ENCODE measurements at regions not wholly inside any gene's neighbourhood (a gene's known extent, or its start where the extent isn't known, plus 50 kb on each side); places are given as distances from the start of the nearest gene placed in this dataset.

GRCh38 chr10:6657196-6657595 is 77.1 kb upstream of the PRKCQ start:
- no peak for TF ChIP-seq CTCF (IDR thresholded peaks at IDR 0.05; ENCODE audit: insufficient read depth, low read length, missing control alignments)
- ChIA-PET POLR2A (no interaction called here), CTCF (no interaction called here)
- no peak for DNase-seq (ENCODE audit: low read depth, low spot score)
- no peak overlapping the region for H3K4me3 ChIP-seq (ENCODE audit: low read depth, low read length)

- POLR2A ChIA-PET = no interaction called here
- TF ChIP-seq CTCF (IDR thresholded peaks at IDR 0.05; ENCODE audit: insufficient read depth, low read length, missing control alignments) = no peak
- DNase-seq (ENCODE audit: low read depth, low spot score) = no peak
- H3K4me3 ChIP-seq (ENCODE audit: low read depth, low read length) = no peak overlapping the region
- CTCF ChIA-PET = no interaction called here
Measured at GRCh38 chr10:6654571-6654970, 74.5 kb upstream of the PRKCQ start.

GRCh38 chr10:6650586-6650985 is 70.5 kb upstream of the PRKCQ start:
- ChIA-PET POLR2A (no interaction called here), CTCF (no interaction called here)
- H3K4me3 ChIP-seq (ENCODE audit: low read depth, low read length) = no peak overlapping the region
- no peak for TF ChIP-seq CTCF (IDR thresholded peaks at IDR 0.05; ENCODE audit: insufficient read depth, low read length, missing control alignments)
- DNase-seq (ENCODE audit: low read depth, low spot score) = no peak

- no peak for DNase-seq (ENCODE audit: low read depth, low spot score)
- ChIA-PET CTCF (no interaction called here), POLR2A (no interaction called here)
- TF ChIP-seq CTCF (IDR thresholded peaks at IDR 0.05; ENCODE audit: insufficient read depth, low read length, missing control alignments) = no peak
- H3K4me3 ChIP-seq (ENCODE audit: low read depth, low read length) = no peak overlapping the region
Measured at GRCh38 chr10:6649903-6650302, 69.8 kb upstream of the PRKCQ start.

- no peak overlapping the region for H3K4me3 ChIP-seq (ENCODE audit: low read depth, low read length)
- POLR2A ChIA-PET = no interaction called here
- CTCF ChIA-PET = no interaction called here
- no peak for DNase-seq (ENCODE audit: low read depth, low spot score)
- TF ChIP-seq CTCF (IDR thresholded peaks at IDR 0.05; ENCODE audit: insufficient read depth, low read length, missing control alignments) = no peak
Measured at GRCh38 chr10:6648894-6649720, 69.0 kb upstream of the PRKCQ start.

- peak; percentile 37 for TF ChIP-seq CTCF (IDR thresholded peaks at IDR 0.05; ENCODE audit: insufficient read depth, low read length, missing control alignments)
- ChIA-PET POLR2A (no interaction called here), CTCF (no interaction called here)
- no peak overlapping the region for H3K4me3 ChIP-seq (ENCODE audit: low read depth, low read length)
- no peak for DNase-seq (ENCODE audit: low read depth, low spot score)
Measured at GRCh38 chr10:6647811-6648526, 67.9 kb upstream of the PRKCQ start.
